Fibroblast of skin of scalp (primary cell): ENCODE measurements at regions not wholly inside any gene's neighbourhood (a gene's known extent, or its start where the extent isn't known, plus 50 kb on each side); places are given as distances from the start of the nearest gene placed in this dataset.

Experiments
- DNase-seq: peaks from one replicate; pipeline ENCODE4 v3.0.0-alpha.2; 2013

GRCh38 chr5:67255881-67256280 lies 59.3 kb upstream of the CD180 start:
- DNase-seq: peak; percentile 41

- DNase-seq: no peak
Measured at GRCh38 chr5:67253911-67254310, 57.3 kb upstream of the CD180 start.

DNA sequence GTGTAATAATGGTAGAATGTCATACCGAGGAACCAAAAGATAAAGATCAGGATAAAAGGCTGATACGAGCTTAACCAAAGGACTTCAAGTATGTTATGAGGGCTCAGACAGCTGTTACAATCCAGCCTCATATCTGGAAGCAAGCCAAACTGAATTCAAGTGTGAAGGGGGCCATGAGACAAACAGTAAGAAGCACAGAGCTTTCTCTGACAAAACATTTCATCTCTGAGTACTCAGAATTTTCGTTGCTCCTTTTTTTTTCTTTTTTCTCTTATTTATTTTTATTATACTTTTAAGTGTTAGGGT lies 52.9 kb upstream of the CD180 start:
- DNase-seq: no peak

DNA sequence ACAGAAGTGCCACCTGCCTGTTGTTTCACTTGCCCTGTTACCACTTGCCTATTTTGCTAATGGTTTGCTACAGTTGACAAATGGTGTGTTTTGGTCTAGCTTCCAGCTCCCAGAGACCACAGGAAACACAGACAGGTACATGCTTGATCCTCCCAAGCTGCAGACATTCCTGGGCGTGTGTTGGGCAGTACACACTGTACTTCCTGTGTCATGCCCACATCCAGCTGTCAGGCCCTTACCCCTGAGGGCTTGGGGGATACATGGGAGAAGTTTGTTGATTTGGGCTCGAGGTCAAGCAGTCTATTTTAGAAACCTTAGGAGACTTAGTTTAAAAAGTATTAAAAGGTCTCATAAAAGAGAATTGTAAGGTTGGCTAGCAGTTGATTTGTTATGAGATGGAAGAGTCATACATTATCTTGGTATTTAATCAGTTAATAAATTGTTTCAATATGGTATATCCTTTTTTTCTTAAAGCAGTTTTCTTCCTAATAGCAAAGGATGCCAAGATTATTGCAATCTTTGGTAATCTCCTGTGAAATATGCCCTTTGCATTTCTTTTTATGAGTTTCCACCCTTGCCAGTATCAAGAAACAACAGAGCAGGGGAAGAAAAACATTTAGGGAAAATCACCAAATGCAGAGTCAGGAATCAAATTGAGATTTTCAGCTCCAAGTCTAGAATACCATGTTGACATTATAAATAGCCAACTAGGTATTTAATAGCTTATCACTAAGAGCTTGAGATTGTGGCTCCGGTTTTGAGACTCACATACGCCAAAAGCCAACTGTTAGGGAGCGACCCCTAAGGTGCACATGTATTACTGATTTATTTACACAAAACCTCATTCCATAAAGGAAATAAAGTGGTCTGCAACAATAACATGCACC lies 52.3 kb upstream of the CD180 start:
- no peak for DNase-seq

DNA sequence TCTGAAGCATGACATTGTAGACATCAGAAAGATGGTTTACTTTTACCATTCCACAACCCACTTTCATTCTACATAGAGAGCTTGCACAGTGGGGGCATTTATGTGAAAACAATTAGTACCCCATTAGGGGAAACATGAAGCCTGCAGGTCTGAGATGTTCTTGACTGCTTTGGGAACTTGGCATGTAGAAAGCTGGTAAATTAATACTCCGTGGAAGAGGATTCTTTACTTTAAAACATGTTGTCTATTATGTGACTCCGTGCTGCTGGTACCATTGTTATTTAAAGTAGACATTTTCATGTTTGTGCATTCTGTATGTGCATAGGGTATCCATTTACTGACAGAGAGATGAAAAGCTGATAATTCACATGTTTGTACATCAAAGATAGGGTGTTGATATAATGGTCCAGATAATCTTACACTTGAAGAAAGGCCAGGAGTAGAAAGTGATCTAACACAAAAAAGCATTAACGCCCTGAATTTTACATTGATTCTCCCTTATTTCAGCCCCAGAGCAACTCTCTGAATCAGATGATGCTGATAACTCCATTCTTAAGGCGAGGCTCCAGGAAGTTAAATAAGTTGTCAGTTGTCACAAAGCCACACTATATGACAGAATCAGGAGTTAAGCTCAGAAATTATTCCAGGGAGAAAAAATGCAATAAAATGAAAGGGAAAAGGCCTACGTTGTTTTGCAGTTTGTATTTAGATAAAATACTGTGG lies 50.1 kb upstream of the CD180 start:
- no peak for DNase-seq
